ENCODE measurements at regions not wholly inside any gene's neighbourhood (a gene's known extent, or its start where the extent isn't known, plus 50 kb on each side); places are given as distances from the start of the nearest gene placed in this dataset.

- TF ChIP-seq CTCF (IDR thresholded peaks at IDR 0.05) (no peak), POLR2AphosphoS5 (IDR thresholded peaks at IDR 0.05; ENCODE audit: insufficient read depth in 1 of 2, low read depth in 1 of 2) (no peak), POLR2A (IDR thresholded peaks at IDR 0.05) (no peak)
Measured at GRCh38 chr9:119917175-119917574, 547.9 kb upstream of the BRINP1 start.
